ENCODE measurements at regions not wholly inside any gene's neighbourhood (a gene's known extent, or its start where the extent isn't known, plus 50 kb on each side); places are given as distances from the start of the nearest gene placed in this dataset.

- no peak for TF ChIP-seq CTCF (conservative IDR thresholded peaks at IDR 0.05; ENCODE audit: low read depth, low read length)
- TF ChIP-seq EZH2phosphoT487 (IDR thresholded peaks at IDR 0.05; ENCODE audit: borderline replicate concordance, low read length): no peak
Observed at GRCh38 chr1:232223183-232223708, 406.7 kb downstream of the SIPA1L2 start.

Measured in PC-3 (cell line).